HG03442 (cell line): ENCODE measurements at regions not wholly inside any gene's neighbourhood (a gene's known extent, or its start where the extent isn't known, plus 50 kb on each side); places are given as distances from the start of the nearest gene placed in this dataset.

Source experiments
- ATAC-seq: cut with Tn5 transposase; IDR thresholded peaks from one replicate; pipeline ENCODE4 v1.9.1; 2021; ENCODE audit warnings: mild to moderate bottlenecking, moderate library complexity; ENCODE audit not compliant: unreplicated experiment

DNA sequence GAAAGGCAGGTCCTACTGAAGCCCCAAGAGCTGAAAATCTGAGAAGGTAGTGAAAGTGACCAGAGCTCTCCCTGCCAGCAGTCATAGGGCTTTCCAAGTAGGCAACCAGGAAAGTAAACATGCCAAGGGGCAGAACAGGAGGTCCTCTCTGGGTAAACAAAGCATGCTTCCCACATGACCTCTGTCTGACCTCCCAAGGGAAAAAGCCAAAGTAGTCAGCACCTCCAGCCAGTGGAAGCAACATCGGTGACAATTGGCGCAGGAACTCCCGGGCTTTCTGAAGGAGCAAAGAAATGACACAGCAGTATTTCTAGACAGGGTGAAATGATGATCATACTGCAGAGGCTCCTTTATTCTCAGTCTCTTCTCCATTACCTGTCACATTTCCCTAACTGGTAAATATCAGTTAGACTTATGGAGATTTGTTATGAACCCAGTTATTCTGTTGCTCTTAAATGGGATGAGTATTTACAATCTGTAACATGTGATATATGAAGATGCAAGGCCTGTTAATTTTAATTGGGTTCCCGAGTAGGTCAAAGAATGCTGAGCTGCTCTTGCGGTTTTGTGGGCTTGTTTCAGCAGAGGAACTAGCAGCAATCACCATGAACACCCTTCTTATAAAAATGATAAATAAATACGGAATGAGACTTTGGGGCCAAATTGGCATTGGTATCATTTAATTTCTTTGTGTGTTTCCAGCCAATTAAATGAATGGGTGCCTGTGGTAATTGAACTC lies 321.0 kb downstream of the RND3 start:
- ATAC-seq, result no peak

- ATAC-seq, result no peak
Measured at GRCh38 chr2:150165988-150166312, 321.5 kb downstream of the RND3 start.

- no peak for ATAC-seq
Measured at GRCh38 chr2:150165442-150165841, 322.0 kb downstream of the RND3 start.

DNA sequence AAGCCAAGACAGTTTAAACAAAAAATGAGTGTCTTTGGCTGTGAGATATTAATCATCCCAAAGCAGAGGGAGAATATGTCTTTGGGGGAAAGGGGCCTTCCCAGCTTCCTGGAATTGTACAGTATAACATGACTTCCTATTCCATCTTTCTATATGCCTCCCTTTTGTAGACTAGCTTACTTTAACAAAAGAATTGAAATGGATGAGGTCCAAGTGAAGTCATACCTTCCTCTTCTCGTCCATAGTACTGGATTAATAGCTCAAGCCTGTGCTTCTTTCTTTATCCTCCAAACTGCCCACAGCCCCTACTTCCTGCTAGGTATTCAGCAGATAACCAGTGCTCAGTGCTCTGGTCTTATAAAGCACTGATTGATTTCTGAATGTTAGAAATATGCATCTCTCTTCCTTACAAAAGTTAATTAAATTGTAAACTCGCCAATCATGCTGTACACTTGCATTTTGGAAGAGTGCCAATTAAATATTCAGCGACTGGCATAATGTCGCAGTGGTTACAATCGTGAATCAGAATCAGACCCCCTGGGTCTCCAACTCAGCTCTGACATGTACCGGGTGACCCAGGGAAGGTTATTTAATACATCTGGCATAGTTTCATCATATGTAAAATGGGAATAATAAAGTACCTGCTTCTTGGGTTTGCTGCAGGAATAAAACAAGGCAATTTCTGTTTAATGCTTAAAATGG lies 325.1 kb downstream of the RND3 start:
- ATAC-seq, result no peak

- no peak for ATAC-seq
Measured at GRCh38 chr2:150160058-150160457, 327.4 kb downstream of the RND3 start.

GRCh38 chr2:150159300-150159699 lies 328.2 kb downstream of the RND3 start:
- no peak for ATAC-seq

DNA sequence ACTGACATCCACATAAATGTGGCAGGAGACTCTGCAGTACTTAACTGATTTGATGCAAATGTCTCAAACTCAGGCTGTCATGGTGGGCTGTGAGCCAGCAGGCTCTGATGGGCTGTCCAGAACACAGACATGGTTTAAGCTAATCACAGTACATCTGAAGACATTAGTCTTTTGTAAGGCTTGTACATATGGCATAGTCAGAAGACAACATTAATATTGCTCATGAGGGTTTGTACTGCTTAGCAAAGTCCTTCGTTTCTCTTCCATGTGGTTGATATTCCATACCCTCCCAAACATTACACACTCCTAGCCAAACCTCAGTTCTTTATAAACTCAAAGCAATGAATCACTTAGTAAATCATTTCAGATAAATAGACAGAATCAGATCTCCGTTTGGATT lies 330.6 kb downstream of the RND3 start:
- ATAC-seq, result no peak

GRCh38 chr2:150156415-150156814 lies 331.1 kb downstream of the RND3 start:
- ATAC-seq, result no peak

- ATAC-seq, result no peak
Measured at GRCh38 chr2:150154308-150154797, 333.1 kb downstream of the RND3 start.

GRCh38 chr2:150153646-150154307 lies 333.7 kb downstream of the RND3 start:
- no peak for ATAC-seq

- no peak for ATAC-seq
Measured at GRCh38 chr2:150152230-150152629, 335.2 kb downstream of the RND3 start.

GRCh38 chr2:150150144-150150543 lies 337.3 kb downstream of the RND3 start:
- ATAC-seq, result no peak

DNA sequence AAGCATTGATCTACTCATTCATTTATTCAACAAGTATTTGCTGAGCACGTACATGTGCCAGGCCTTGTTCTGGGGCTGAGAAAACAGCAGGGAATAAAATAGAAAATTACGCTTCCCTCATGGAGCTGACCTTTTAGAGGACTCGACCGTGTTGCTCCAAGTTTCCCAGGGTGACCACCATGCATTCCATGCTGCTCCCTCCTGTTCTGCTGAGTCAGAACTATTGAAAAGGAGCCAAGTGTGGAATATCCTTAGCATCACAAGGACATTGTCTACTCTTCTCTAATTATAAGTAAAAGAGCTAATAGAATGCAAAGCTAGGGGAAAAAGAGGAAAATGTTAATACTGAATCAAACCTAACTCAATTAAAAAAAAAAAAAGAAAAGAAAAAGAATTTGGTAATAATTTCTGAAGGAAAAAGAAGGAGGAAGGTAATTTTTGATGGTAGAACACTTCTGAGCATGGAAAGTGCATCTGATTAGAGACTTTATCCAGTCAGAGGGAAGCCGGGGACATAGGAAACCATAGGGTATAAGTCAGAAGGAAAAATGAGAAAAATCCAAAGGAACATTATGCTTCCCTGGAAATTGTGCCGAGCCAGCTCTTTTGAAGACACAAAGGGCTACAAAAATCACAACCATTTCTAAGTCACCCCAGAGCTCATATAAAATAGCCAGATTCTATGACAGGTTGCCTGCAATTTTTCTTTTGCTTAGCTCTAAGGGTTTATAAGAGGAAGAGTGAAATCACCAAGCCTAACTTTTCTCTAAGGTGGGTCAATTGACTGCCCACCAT lies 339.4 kb downstream of the RND3 start:
- ATAC-seq, result no peak

DNA sequence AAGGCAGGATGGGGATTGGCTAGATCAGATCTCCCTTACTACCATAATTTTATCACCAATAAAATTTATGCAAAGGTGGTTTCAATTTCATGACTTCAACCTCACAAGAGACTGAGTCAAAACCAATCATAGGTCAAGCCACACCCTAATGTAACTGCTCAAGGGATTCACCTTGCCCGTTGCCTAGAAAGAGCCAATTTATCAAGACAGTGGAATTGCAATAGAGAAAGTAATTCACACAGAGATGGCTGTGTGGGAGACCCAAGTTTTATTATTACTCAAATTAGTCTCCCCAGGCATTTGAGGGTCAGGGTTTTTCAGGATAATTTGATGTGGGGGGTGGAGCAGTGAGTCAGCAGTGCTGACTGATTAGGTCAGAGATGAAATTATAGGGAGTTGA lies 340.6 kb downstream of the RND3 start:
- no peak for ATAC-seq

GRCh38 chr2:150145299-150145692 lies 342.2 kb downstream of the RND3 start:
- no peak for ATAC-seq

GRCh38 chr2:150144546-150145298 lies 342.7 kb downstream of the RND3 start:
- no peak for ATAC-seq

DNA sequence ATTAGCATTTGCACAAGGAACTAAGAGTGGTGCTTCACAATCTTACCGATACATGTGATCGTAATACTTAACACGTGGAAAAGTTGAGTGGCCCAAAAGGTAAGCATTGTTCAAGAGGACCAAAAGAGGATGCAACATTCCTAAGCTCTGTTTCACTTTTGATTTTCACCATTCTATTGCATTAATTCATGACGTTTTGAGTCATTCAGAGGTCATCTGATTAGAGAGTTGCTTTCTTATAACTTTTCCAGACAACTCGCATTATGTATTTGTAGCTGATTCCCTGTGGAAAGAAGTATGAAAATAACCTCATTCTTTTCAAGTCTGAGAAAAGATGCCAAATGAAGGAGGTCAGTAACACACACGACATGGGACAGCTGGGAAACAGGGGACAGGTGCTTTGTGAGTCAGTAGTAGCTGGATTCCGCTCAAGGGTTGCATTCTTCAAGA lies 344.4 kb downstream of the RND3 start:
- ATAC-seq, result no peak

- no peak for ATAC-seq
Measured at GRCh38 chr2:150142561-150142960, 344.9 kb downstream of the RND3 start.

- no peak for ATAC-seq
Measured at GRCh38 chr2:150141226-150142001, 346.1 kb downstream of the RND3 start.

DNA sequence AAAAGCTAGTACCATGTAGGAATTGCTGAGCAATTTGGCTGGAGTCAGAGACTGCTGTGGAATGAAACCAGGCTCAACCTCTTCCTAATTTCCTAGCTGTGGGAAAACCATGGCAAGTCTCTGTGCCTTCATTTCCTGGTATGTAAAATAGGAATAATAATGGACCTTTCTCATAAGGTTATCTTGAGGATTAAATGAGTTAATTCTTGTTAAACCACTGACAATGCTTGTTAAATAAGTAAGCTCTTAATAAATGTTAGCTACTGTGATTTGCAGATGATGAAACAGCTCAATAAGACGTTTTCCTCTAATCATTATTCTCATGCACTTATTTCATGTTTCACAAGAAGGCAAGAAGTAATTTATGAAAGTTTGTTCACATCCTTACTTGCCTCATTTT lies 346.7 kb downstream of the RND3 start:
- no peak for ATAC-seq
